ENCODE measurements at regions not wholly inside any gene's neighbourhood (a gene's known extent, or its start where the extent isn't known, plus 50 kb on each side); places are given as distances from the start of the nearest gene placed in this dataset.

- TF ChIP-seq POLR2AphosphoS5 (IDR thresholded peaks at IDR 0.05) (no peak), POLR2A (IDR thresholded peaks at IDR 0.05) (no peak), CTCF (IDR thresholded peaks at IDR 0.05) (no peak)
Measured at GRCh38 chr7:19853261-19853832, 79.9 kb upstream of the TMEM196 start.
